Fibroblast of lung (primary cell): ENCODE measurements at regions not wholly inside any gene's neighbourhood (a gene's known extent, or its start where the extent isn't known, plus 50 kb on each side); places are given as distances from the start of the nearest gene placed in this dataset.

ENCODE experiments used
- EZH2 ChIP-seq: IDR thresholded peaks from 2 replicates; pipeline ENCODE4 v1.5.1; 2012; ENCODE audit warnings: low read length, control low read depth, mild to moderate bottlenecking; ENCODE audit errors: missing control alignments
- TF ChIP-seq, protein P1 (sequence below), 2 donors: IDR thresholded peaks in 1 of 2; conservative IDR thresholded peaks in 1 of 2; 1 replicate in 1 of 2; 2 replicates in 1 of 2; pipeline ENCODE4 v1.5.1; 2011 to 2012; ENCODE audit warnings: low read length in 2 of 2, control low read depth in 1 of 2, inconsistent platforms in 1 of 2, low read depth in 1 of 2, mild to moderate bottlenecking in 1 of 2

DNA sequence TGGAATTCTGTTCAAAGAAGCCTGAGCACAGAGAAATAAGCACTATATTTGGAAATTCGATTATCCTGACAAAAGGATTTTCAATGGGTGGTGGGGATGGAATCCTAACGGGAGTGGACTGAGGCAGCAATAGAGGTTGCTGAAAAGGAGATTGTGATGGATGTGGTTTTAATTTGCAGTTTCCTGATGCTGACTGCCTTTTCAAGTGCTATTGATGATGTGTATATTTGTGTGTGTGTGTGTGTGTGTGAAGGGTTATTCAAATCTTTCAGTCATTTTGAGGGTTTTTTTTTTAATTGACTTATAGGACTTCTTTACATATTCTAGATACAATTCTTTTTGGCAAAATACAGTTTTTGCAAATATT is 614.5 kb downstream of the HINT1 start:
- TF ChIP-seq, protein P1, sequence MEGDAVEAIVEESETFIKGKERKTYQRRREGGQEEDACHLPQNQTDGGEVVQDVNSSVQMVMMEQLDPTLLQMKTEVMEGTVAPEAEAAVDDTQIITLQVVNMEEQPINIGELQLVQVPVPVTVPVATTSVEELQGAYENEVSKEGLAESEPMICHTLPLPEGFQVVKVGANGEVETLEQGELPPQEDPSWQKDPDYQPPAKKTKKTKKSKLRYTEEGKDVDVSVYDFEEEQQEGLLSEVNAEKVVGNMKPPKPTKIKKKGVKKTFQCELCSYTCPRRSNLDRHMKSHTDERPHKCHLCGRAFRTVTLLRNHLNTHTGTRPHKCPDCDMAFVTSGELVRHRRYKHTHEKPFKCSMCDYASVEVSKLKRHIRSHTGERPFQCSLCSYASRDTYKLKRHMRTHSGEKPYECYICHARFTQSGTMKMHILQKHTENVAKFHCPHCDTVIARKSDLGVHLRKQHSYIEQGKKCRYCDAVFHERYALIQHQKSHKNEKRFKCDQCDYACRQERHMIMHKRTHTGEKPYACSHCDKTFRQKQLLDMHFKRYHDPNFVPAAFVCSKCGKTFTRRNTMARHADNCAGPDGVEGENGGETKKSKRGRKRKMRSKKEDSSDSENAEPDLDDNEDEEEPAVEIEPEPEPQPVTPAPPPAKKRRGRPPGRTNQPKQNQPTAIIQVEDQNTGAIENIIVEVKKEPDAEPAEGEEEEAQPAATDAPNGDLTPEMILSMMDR (conservative IDR thresholded peaks at IDR 0.05 in 1 of 2, IDR thresholded peaks at IDR 0.05 in 1 of 2; ENCODE audit: low read depth in 1 of 2, low read length in 2 of 2), result no peak
- no peak for TF ChIP-seq EZH2
